Muscle layer of duodenum (tissue), 2 donors: ENCODE measurements at regions not wholly inside any gene's neighbourhood (a gene's known extent, or its start where the extent isn't known, plus 50 kb on each side); places are given as distances from the start of the nearest gene placed in this dataset.

ENCODE experiments used
- H3K27ac ChIP-seq: one replicate; pipeline ENCODE4 v1.7.0; 2013; ENCODE audit warnings: mild to moderate bottlenecking, low read length
- H3K27me3 ChIP-seq: one replicate; pipeline ENCODE4 v1.7.0; 2013; ENCODE audit warnings: low read depth, mild to moderate bottlenecking, control low read depth, low read length
- H3K36me3 ChIP-seq, 2 donors: one replicate each; pipeline ENCODE4 v1.7.0; 2013; ENCODE audit warnings: low read length in 2 of 2, control low read depth in 1 of 2, mild to moderate bottlenecking in 1 of 2; ENCODE audit not compliant: insufficient read depth in 2 of 2, control insufficient read depth in 1 of 2
- H3K4me1 ChIP-seq, 2 donors: one replicate each; pipeline ENCODE4 v1.7.0; 2013; ENCODE audit warnings: low read length in 2 of 2, mild to moderate bottlenecking in 2 of 2, control low read depth in 1 of 2, moderate library complexity in 1 of 2; ENCODE audit not compliant: insufficient read depth in 2 of 2, control insufficient read depth in 1 of 2
- H3K4me3 ChIP-seq, 2 donors: one replicate each; pipeline ENCODE4 v1.7.0; 2013; ENCODE audit warnings: low read length in 2 of 2, low read depth in 1 of 2, mild to moderate bottlenecking in 1 of 2
- H3K9me3 ChIP-seq, 2 donors: one replicate each; pipeline ENCODE4 v1.7.0; 2013; ENCODE audit warnings: low read length in 2 of 2, control low read depth in 1 of 2, mild to moderate bottlenecking in 1 of 2; ENCODE audit not compliant: control insufficient read depth in 1 of 2
- donor health status: healthy.

GRCh38 chr2:16171425-16171920 lies 231.1 kb downstream of the MYCN start:
- Histone ChIP-seq H3K4me1 (no peaks in the 10 kb centered on the region), H3K27me3 (no peaks in the 10 kb centered on the region), H3K9me3 (no peaks in the 10 kb centered on the region), H3K4me3 (no peak overlapping the region), H3K36me3 (no peaks in the 10 kb centered on the region), H3K27ac (no peak overlapping the region)

DNA sequence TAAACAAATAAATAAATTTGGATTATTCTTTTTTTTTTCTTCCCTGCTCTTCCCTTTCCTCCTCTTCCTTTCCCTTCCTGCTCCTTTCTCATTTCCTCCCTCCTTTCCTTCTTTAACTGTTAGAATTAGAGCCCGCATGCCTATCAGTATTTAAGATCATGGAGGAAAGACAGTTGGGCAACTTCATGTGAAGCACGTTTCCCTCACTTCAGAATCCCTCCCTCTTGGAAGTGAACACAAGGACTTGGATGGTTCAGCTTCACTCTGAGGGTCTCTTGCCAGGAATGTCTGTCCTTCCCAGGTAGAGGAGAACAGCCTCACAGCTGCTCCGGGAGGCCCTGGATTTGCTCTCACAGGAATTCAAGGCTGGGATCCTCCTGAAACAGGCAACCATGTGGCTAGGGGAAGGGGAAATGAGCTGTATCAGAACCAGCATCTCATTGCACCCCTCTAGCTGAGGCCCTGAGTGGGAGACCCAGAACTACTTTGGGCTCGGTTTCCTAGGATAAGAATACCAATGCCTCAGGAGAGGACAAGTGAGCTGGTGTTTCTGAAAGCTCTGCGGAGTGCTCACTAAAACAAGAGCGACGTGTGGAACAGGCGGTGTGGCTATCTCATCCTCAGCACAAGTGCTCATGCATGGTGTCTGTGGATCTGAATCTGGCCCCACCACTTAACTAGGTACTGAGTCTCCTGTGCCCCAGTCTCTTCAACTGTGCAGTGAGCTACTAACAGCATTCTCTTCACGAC lies 230.5 kb downstream of the MYCN start:
- no peaks in the 10 kb centered on the region for H3K4me1 ChIP-seq
- H3K4me3 ChIP-seq, result no peak overlapping the region
- no peak overlapping the region for H3K27ac ChIP-seq
- no peaks in the 10 kb centered on the region for H3K27me3 ChIP-seq
- no peaks in the 10 kb centered on the region for H3K9me3 ChIP-seq
- no peaks in the 10 kb centered on the region for H3K36me3 ChIP-seq

GRCh38 chr2:16169381-16169960 lies 229.1 kb downstream of the MYCN start:
- Histone ChIP-seq H3K9me3 (no peaks in the 10 kb centered on the region), H3K27ac (no peak overlapping the region), H3K4me3 (no peak overlapping the region), H3K27me3 (no peaks in the 10 kb centered on the region), H3K4me1 (no peaks in the 10 kb centered on the region), H3K36me3 (no peaks in the 10 kb centered on the region)

- H3K27ac ChIP-seq, result no peak overlapping the region
- H3K4me1 ChIP-seq, result no peaks in the 10 kb centered on the region
- H3K9me3 ChIP-seq, result no peaks in the 10 kb centered on the region
- H3K27me3 ChIP-seq, result no peaks in the 10 kb centered on the region
- H3K36me3 ChIP-seq, result no peaks in the 10 kb centered on the region
- no peak overlapping the region for H3K4me3 ChIP-seq
Observed at GRCh38 chr2:16168506-16169264, 228.3 kb downstream of the MYCN start.

DNA sequence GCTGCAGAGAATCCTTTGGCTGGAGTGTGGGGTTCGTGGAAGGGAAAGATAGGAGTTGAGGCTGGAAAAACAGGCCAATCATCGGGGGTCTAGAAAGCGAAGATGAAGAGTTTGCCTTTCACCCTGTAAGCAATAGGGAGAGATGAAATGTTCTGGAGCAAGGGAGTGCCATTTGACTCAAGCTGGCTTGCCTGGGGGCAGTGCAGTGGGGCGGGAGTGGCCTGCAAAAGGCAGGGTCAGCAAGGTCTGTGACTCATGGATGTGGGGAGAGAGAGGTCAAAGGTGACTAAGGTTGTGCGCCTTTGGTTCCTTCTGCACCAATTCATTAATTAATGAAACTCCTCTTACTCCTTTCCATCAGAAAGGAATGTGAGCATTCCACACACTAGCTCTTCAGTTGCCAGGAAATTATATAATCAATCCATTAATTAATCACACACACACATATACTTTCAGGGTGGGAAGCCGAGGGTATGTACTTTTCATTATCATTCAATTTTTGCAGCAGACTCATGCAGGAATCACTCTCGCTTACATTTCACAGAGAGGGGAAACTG lies 227.6 kb downstream of the MYCN start:
- H3K27me3 ChIP-seq, result no peaks in the 10 kb centered on the region
- H3K4me1 ChIP-seq, result no peaks in the 10 kb centered on the region
- no peaks in the 10 kb centered on the region for H3K9me3 ChIP-seq
- no peaks in the 10 kb centered on the region for H3K36me3 ChIP-seq
- no peak overlapping the region for H3K27ac ChIP-seq
- H3K4me3 ChIP-seq, result no peak overlapping the region

DNA sequence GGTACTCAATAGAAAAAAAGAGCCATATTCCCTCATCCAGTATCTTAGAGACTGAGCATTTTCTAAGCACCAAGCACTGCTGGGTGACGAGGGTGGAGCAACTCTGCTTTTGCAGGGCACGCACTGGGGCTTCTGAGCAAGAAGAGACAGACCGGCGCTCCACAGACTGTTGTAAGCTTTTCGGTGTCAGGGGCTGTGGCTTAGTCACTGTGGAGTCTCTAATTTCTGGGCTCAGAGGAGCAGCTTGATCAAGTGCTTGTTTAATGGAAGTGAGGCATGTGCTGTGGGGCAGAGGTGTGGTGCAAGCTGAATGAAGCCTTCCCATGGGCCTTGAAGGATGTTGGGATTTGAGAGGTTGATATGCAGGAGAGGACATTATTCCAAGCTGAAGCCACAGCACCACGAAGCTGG lies 227.1 kb downstream of the MYCN start:
- H3K4me3 ChIP-seq, result no peak overlapping the region

DNA sequence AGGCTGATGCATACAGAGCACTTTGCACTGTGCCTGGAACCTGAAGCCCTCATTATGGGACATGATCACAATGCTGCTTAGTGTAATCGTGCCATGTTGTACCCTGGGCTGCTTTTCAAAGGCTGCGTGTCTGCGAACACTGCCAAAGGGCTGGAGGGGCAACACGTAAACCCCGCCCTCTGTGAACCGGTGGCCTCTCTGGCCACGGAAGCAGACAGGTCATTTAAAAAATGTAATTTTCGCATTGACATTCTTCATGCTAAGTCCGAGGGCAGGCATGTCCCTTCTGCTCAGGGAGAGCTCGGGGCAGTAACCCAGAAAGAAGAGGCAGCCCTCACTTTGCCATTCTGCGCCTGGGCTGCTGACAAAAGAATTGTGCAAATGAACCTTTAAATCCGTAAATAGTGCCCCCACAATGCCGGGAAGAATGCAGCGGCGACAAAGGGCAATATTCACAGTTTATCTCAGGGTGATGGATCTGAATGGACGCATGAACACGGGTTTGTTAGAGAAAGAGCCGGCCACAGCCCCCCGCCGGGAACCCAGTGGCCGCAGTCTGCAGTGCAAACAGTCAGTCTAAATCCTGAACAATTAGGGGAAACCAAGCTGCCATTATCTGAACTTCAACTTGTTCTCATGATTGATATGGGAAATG lies 226.1 kb downstream of the MYCN start:
- Histone ChIP-seq H3K9me3 (no peaks in the 10 kb centered on the region), H3K27me3 (no peaks in the 10 kb centered on the region), H3K36me3 (no peaks in the 10 kb centered on the region), H3K27ac (no peak overlapping the region), H3K4me3 (no peak overlapping the region), H3K4me1 (no peaks in the 10 kb centered on the region)

More for the DNA sequence above, 227.1 kb downstream of the MYCN start:
- Histone ChIP-seq H3K9me3 (no peaks in the 10 kb centered on the region), H3K27ac (no peak overlapping the region), H3K4me1 (no peaks in the 10 kb centered on the region), H3K36me3 (no peaks in the 10 kb centered on the region), H3K27me3 (no peaks in the 10 kb centered on the region)

GRCh38 chr2:16165518-16166326 lies 225.4 kb downstream of the MYCN start:
- no peaks in the 10 kb centered on the region for H3K36me3 ChIP-seq
- H3K27ac ChIP-seq, result no peak overlapping the region
- H3K9me3 ChIP-seq, result no peaks in the 10 kb centered on the region
- H3K4me1 ChIP-seq, result no peaks in the 10 kb centered on the region
- no peaks in the 10 kb centered on the region for H3K27me3 ChIP-seq
- no peak overlapping the region for H3K4me3 ChIP-seq

DNA sequence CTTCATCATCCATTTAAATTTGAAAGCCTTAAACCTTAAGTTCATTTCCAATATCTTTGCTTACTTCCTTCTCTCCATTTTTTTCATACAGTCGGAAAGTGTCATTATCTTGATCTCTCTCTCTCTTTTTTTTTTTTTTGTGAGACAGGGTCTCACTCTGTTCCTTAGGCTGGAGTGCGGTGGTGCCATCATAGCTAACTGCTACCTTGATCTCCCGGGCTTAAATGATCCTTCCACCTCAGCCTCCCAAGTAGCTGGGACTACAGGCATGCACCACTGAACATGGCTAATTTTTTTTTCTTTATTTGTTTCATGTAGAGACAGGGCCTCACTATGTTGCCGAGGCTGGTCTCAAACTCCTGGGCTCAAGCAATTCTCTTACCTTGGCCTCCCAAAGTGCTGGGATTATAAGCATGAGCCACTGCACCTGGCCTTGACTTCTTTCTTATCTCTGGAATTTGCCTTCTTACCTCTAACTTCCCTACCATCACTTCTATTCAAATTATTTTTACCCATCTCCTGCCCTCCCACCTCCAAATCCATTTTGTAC lies 222.2 kb downstream of the MYCN start:
- no peak overlapping the region for H3K4me3 ChIP-seq
- H3K36me3 ChIP-seq, result no peaks in the 10 kb centered on the region
- no peaks in the 10 kb centered on the region for H3K27me3 ChIP-seq
- H3K4me1 ChIP-seq, result no peaks in the 10 kb centered on the region
- no peak overlapping the region for H3K27ac ChIP-seq
- H3K9me3 ChIP-seq, result no peaks in the 10 kb centered on the region

DNA sequence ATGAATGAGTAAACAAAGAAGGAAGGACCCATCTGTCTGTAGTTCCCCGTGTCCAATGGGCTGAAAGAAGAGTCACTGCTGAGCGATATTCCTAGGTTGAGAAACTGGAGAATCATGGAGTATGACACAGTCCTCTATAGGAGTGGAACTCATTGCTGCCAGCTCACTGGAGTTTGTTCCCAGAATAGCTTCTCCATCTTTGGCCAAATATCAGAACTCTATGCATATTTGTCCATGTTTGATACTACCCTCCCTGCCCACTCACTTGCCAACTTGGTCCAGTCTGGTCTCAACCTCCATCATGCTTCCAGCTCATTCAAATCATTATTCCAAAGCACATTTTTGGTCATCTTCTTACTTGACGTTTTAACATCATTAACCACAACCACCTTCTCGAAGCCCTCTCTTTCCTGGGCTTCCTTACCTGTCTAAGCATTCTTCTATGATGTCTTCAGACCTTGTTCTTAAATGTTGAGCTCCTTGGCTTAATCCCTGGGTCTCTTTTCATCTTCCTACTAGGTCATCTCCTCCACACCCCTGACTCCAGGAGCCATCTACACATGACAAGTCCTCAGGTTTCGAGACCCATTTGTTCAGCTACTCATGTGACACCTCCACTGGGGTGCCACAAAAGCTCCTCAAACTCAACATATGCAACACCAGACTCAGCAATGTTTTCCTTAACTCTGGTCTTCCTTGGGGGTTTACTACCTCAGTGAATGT lies 221.6 kb downstream of the MYCN start:
- Histone ChIP-seq H3K36me3 (no peaks in the 10 kb centered on the region), H3K27ac (no peak overlapping the region), H3K4me1 (no peaks in the 10 kb centered on the region), H3K9me3 (no peaks in the 10 kb centered on the region), H3K27me3 (no peaks in the 10 kb centered on the region), H3K4me3 (no peak overlapping the region)
